Thyroid gland (tissue), 4 donors: ENCODE measurements at regions not wholly inside any gene's neighbourhood (a gene's known extent, or its start where the extent isn't known, plus 50 kb on each side); places are given as distances from the start of the nearest gene placed in this dataset.

Experiments
- CTCF ChIP-seq, 6 experiments: fragments of 200-600 bp in 3 of 6; fragments of 450-650 bp in 3 of 6; sonication (generic) in 3 of 6; IDR thresholded peaks; one replicate each; pipeline ENCODE4 v1.5.1; 2016 to 2019; ENCODE audit warnings: antibody characterized with exemption in 6 of 6, mild to moderate bottlenecking in 2 of 6, inconsistent platforms in 1 of 6, moderate library complexity in 1 of 6
- POLR2A ChIP-seq, 2 donors: fragments of 450-650 bp; IDR thresholded peaks; one replicate each; pipeline ENCODE4 v1.6.1; 2017; ENCODE audit warnings: antibody characterized with exemption in 2 of 2, mild to moderate bottlenecking in 2 of 2, moderate library complexity in 1 of 2

- no peak for TF ChIP-seq CTCF (IDR thresholded peaks at IDR 0.05)
- TF ChIP-seq POLR2A (IDR thresholded peaks at IDR 0.05) = no peak
Measured at GRCh38 chr1:172887162-172887561, 163.6 kb downstream of the TNFSF18 start.
